ENCODE measurements at regions not wholly inside any gene's neighbourhood (a gene's known extent, or its start where the extent isn't known, plus 50 kb on each side); places are given as distances from the start of the nearest gene placed in this dataset.

- peaks cover 24% of the 10 kb centered on the region for H3K36me3 Mint-ChIP-seq (ENCODE audit: low read depth)
Observed at GRCh38 chr1:184896000-184896399, 78.3 kb downstream of the NIBAN1 start.

GRCh38 chr1:184895086-184895485 is 79.2 kb downstream of the NIBAN1 start:
- H3K4me1 Mint-ChIP-seq, result peaks cover 43% of the 10 kb centered on the region
- no peak for ATAC-seq
- DNase-seq, result no peak
- peaks cover 4% of the 10 kb centered on the region for H3K27me3 Mint-ChIP-seq
- peaks cover 5% of the 10 kb centered on the region for H3K9me3 Mint-ChIP-seq
- no peak overlapping the region for H3K27ac Mint-ChIP-seq
- H3K36me3 Mint-ChIP-seq (ENCODE audit: low read depth), result peaks cover 24% of the 10 kb centered on the region
- H3K4me3 Mint-ChIP-seq, result no peak overlapping the region

More at GRCh38 chr1:184896000-184896399, 78.3 kb downstream of the NIBAN1 start:
- H3K27me3 Mint-ChIP-seq, result peaks cover 6% of the 10 kb centered on the region
- ATAC-seq (no peak), DNase-seq (no peak)
- no peak overlapping the region for H3K27ac Mint-ChIP-seq
- peaks cover 5% of the 10 kb centered on the region for H3K9me3 Mint-ChIP-seq
- peaks cover 34% of the 10 kb centered on the region for H3K4me1 Mint-ChIP-seq
- H3K4me3 Mint-ChIP-seq, result no peak overlapping the region

GRCh38 chr1:184893695-184894094 is 80.6 kb downstream of the NIBAN1 start:
- no peak overlapping the region for H3K27ac Mint-ChIP-seq
- DNase-seq (no peak), ATAC-seq (no peak)
- peaks cover 5% of the 10 kb centered on the region for H3K9me3 Mint-ChIP-seq
- peaks cover 56% of the 10 kb centered on the region for H3K4me1 Mint-ChIP-seq
- no peak overlapping the region for H3K4me3 Mint-ChIP-seq
- no peaks in the 10 kb centered on the region for H3K27me3 Mint-ChIP-seq
- peaks cover 20% of the 10 kb centered on the region for H3K36me3 Mint-ChIP-seq (ENCODE audit: low read depth)

GRCh38 chr1:184892116-184892515 is 82.2 kb downstream of the NIBAN1 start:
- H3K27me3 Mint-ChIP-seq, result no peaks in the 10 kb centered on the region
- ATAC-seq (peak; percentile 75), DNase-seq (no peak)
- H3K9me3 Mint-ChIP-seq, result peaks cover 4% of the 10 kb centered on the region
- peak overlapping the region; percentile 98 for H3K27ac Mint-ChIP-seq
- peak overlapping the region; percentile 40 for H3K4me3 Mint-ChIP-seq
- H3K4me1 Mint-ChIP-seq, result peaks cover 65% of the 10 kb centered on the region
- peaks cover 9% of the 10 kb centered on the region for H3K36me3 Mint-ChIP-seq (ENCODE audit: low read depth)

GRCh38 chr1:184891440-184891839 is 82.9 kb downstream of the NIBAN1 start:
- Mint-ChIP-seq H3K27me3 (peaks cover 1% of the 10 kb centered on the region), H3K36me3 (ENCODE audit: low read depth) (peaks cover 7% of the 10 kb centered on the region), H3K27ac (peak overlapping the region; percentile 98), H3K4me3 (peak overlapping the region; percentile 58), H3K4me1 (peaks cover 66% of the 10 kb centered on the region), H3K9me3 (no peaks in the 10 kb centered on the region)
- no peak for DNase-seq
- no peak for ATAC-seq

- peaks cover 64% of the 10 kb centered on the region for H3K4me1 Mint-ChIP-seq
- H3K36me3 Mint-ChIP-seq (ENCODE audit: low read depth), result peaks cover 9% of the 10 kb centered on the region
- H3K27me3 Mint-ChIP-seq, result peaks cover 7% of the 10 kb centered on the region
- H3K4me3 Mint-ChIP-seq, result peak overlapping the region; percentile 58
- no peaks in the 10 kb centered on the region for H3K9me3 Mint-ChIP-seq
- peak overlapping the region; percentile 98 for H3K27ac Mint-ChIP-seq
- DNase-seq, result no peak
- ATAC-seq, result peak; percentile 83
Observed at GRCh38 chr1:184890539-184890973, 83.8 kb downstream of the NIBAN1 start.

- Mint-ChIP-seq H3K9me3 (no peaks in the 10 kb centered on the region), H3K4me1 (peaks cover 64% of the 10 kb centered on the region), H3K36me3 (ENCODE audit: low read depth) (peaks cover 11% of the 10 kb centered on the region), H3K4me3 (peak overlapping the region; percentile 54), H3K27me3 (peaks cover 10% of the 10 kb centered on the region), H3K27ac (peak overlapping the region; percentile 98)
- ATAC-seq, result peak; percentile 22
- no peak for DNase-seq
Observed at GRCh38 chr1:184889902-184890301, 84.4 kb downstream of the NIBAN1 start.

- H3K27me3 Mint-ChIP-seq, result peaks cover 10% of the 10 kb centered on the region
- H3K36me3 Mint-ChIP-seq (ENCODE audit: low read depth), result peaks cover 11% of the 10 kb centered on the region
- H3K27ac Mint-ChIP-seq, result peak overlapping the region; percentile 98
- H3K4me3 Mint-ChIP-seq, result no peak overlapping the region
- DNase-seq (no peak), ATAC-seq (no peak)
- H3K9me3 Mint-ChIP-seq, result no peaks in the 10 kb centered on the region
- peaks cover 61% of the 10 kb centered on the region for H3K4me1 Mint-ChIP-seq
Observed at GRCh38 chr1:184889166-184889565, 85.1 kb downstream of the NIBAN1 start.

GRCh38 chr1:184888505-184888904 is 85.8 kb downstream of the NIBAN1 start:
- H3K4me3 Mint-ChIP-seq, result no peak overlapping the region
- peak overlapping the region; percentile 53 for H3K27ac Mint-ChIP-seq
- no peaks in the 10 kb centered on the region for H3K9me3 Mint-ChIP-seq
- peaks cover 17% of the 10 kb centered on the region for H3K36me3 Mint-ChIP-seq (ENCODE audit: low read depth)
- DNase-seq, result no peak
- H3K27me3 Mint-ChIP-seq, result peaks cover 10% of the 10 kb centered on the region
- H3K4me1 Mint-ChIP-seq, result peaks cover 67% of the 10 kb centered on the region
- no peak for ATAC-seq

- DNase-seq (no peak), ATAC-seq (peak; percentile 88)
- Mint-ChIP-seq H3K9me3 (no peaks in the 10 kb centered on the region), H3K27me3 (peaks cover 17% of the 10 kb centered on the region), H3K4me1 (peaks cover 43% of the 10 kb centered on the region), H3K27ac (peak overlapping the region; percentile 99), H3K4me3 (peak overlapping the region; percentile 33), H3K36me3 (ENCODE audit: low read depth) (peaks cover 30% of the 10 kb centered on the region)
Observed at GRCh38 chr1:184882957-184883815, 91.1 kb downstream of the NIBAN1 start.

GRCh38 chr1:184881941-184882913 is 92.1 kb downstream of the NIBAN1 start:
- peak overlapping the region; percentile 24 for H3K4me3 Mint-ChIP-seq
- no peaks in the 10 kb centered on the region for H3K9me3 Mint-ChIP-seq
- H3K27ac Mint-ChIP-seq, result peak overlapping the region; percentile 99
- H3K27me3 Mint-ChIP-seq, result peaks cover 20% of the 10 kb centered on the region
- DNase-seq (peak; percentile 44), ATAC-seq (peak; percentile 65)
- peaks cover 30% of the 10 kb centered on the region for H3K36me3 Mint-ChIP-seq (ENCODE audit: low read depth)
- H3K4me1 Mint-ChIP-seq, result peaks cover 41% of the 10 kb centered on the region

GRCh38 chr1:184879876-184880557 is 94.3 kb downstream of the NIBAN1 start:
- Mint-ChIP-seq H3K9me3 (no peaks in the 10 kb centered on the region), H3K4me3 (no peak overlapping the region), H3K36me3 (ENCODE audit: low read depth) (peaks cover 28% of the 10 kb centered on the region), H3K4me1 (peaks cover 35% of the 10 kb centered on the region), H3K27ac (no peak overlapping the region), H3K27me3 (peaks cover 18% of the 10 kb centered on the region)
- ATAC-seq (no peak), DNase-seq (no peak)

- DNase-seq, result no peak
- Mint-ChIP-seq H3K27ac (no peak overlapping the region), H3K27me3 (peaks cover 18% of the 10 kb centered on the region), H3K4me3 (no peak overlapping the region), H3K9me3 (no peaks in the 10 kb centered on the region), H3K36me3 (ENCODE audit: low read depth) (peaks cover 24% of the 10 kb centered on the region), H3K4me1 (peaks cover 30% of the 10 kb centered on the region)
- ATAC-seq, result no peak
Observed at GRCh38 chr1:184878602-184879001, 95.7 kb downstream of the NIBAN1 start.

GRCh38 chr1:184878002-184878401 is 96.3 kb downstream of the NIBAN1 start:
- Mint-ChIP-seq H3K36me3 (ENCODE audit: low read depth) (peaks cover 18% of the 10 kb centered on the region), H3K9me3 (no peaks in the 10 kb centered on the region), H3K27ac (no peak overlapping the region), H3K4me3 (no peak overlapping the region), H3K27me3 (peaks cover 19% of the 10 kb centered on the region), H3K4me1 (peaks cover 24% of the 10 kb centered on the region)
- ATAC-seq (no peak), DNase-seq (no peak)

All from activated naive CD8-positive, alpha-beta T cell treated with anti-CD3 and anti-CD28 coated beads, Interleukin-2, amount 50 U/mL, for 24 hours (primary cell).